A549 (cell line): ENCODE measurements at regions not wholly inside any gene's neighbourhood (a gene's known extent, or its start where the extent isn't known, plus 50 kb on each side); places are given as distances from the start of the nearest gene placed in this dataset.

Experiments used
- ATAC-seq, 2 experiments: fragments of 200-7000 bp in 1 of 2; fragments of >200 bp in 1 of 2; cut with Nextera tagmentation in 1 of 2; cut with Tn5 transposase in 1 of 2; 3 replicates each; pipeline versions ENCODE4 v1.8.0 to v1.9.1; 2018 to 2020; ENCODE audit warnings: mild to moderate bottlenecking in 1 of 2, moderate library complexity in 1 of 2
- CTCF ChIA-PET: fragments of 300-600 bp; sonication (Branson Sonifier 250); formaldehyde crosslinking; extraction: SDS; loops from one replicate; lab custom pipeline; 2021; ENCODE audit warnings: antibody characterized with exemption, inconsistent platforms; lab: Yijun Ruan, JAX
- POLR2A ChIA-PET: fragments of 350-600 bp; formaldehyde crosslinking; extraction: SDS; loops from one replicate; lab custom pipeline; 2021; ENCODE audit warnings: antibody characterized with exemption, inconsistent platforms; lab: Yijun Ruan, JAX
- DNase-seq, 2 experiments: peaks; one replicate each; pipeline versions ENCODE4 v3.0.0 to v3.0.0-alpha.2; 2011 to 2016; ENCODE audit warnings: low read depth in 1 of 2, low spot score in 1 of 2
- FAIRE-seq: peaks from 2 replicates; lab custom pipeline; 2011; peaks lifted over from hg19 to GRCh38; lab: Jason Lieb, UNC
- H3K27ac ChIP-seq, 2 experiments: fragments of >200 bp; sonication (Bioruptor Twin); formaldehyde crosslinking; 3 replicates each; pipeline ENCODE4 v1.5.1; 2016 to 2017
- H3K4me1 ChIP-seq: fragments of >200 bp; sonication (Bioruptor Twin); formaldehyde crosslinking; 3 replicates; pipeline ENCODE4 v1.6.1; 2016
- H3K4me2 ChIP-seq: fragments of >200 bp; sonication (Bioruptor Twin); formaldehyde crosslinking; 3 replicates; pipeline ENCODE4 v1.6.1; 2016
- H3K4me3 ChIP-seq: fragments of >200 bp; sonication (Bioruptor Twin); formaldehyde crosslinking; 3 replicates; pipeline ENCODE4 v1.5.1; 2016
- H3K9me3 ChIP-seq: fragments of >200 bp; sonication (Bioruptor Twin); formaldehyde crosslinking; 3 replicates; pipeline ENCODE4 v1.6.1; 2016
- FOSB ChIP-seq: fragments of 250-450 bp; sonication (Bioruptor Pico); IDR thresholded peaks from 2 replicates; pipeline ENCODE4 v1.5.0; 2020; ENCODE audit warnings: mild to moderate bottlenecking, moderate library complexity
- FOSL2 ChIP-seq, 2 experiments: fragments of 450-650 bp in 1 of 2; fragments of >200 bp in 1 of 2; sonication (Bioruptor Twin) in 1 of 2; formaldehyde crosslinking; IDR thresholded peaks; 2 replicates each; pipeline versions ENCODE4 v1.5.0 to v1.6.1; 2016 to 2020; ENCODE audit warnings: mild to moderate bottlenecking in 1 of 2, moderate library complexity in 1 of 2
- FOXS1 ChIP-seq: fragments of 250-450 bp; sonication (Bioruptor Pico); IDR thresholded peaks from 2 replicates; pipeline ENCODE4 v1.5.0; 2020; ENCODE audit warnings: mild to moderate bottlenecking, moderate library complexity
- HDAC2 ChIP-seq: fragments of 200-600 bp; sonication (generic); IDR thresholded peaks from 2 replicates; pipeline ENCODE4 v1.6.1; 2016
- JUN ChIP-seq, 2 experiments: fragments of >200 bp; sonication (Bioruptor Twin); formaldehyde crosslinking; IDR thresholded peaks; 2 replicates in 1 of 2; 3 replicates in 1 of 2; pipeline ENCODE4 v1.6.1; 2016 to 2017
- MAFK ChIP-seq: fragments of 450-650 bp; IDR thresholded peaks from 2 replicates; pipeline ENCODE4 v1.6.1; 2014; ENCODE audit not compliant: partially characterized antibody
- RFX5 ChIP-seq: fragments of 450-650 bp; IDR thresholded peaks from 2 replicates; pipeline ENCODE4 v1.7.1; 2014; ENCODE audit warnings: antibody characterized with exemption, mild to moderate bottlenecking, moderate library complexity
- TFCP2L1 ChIP-seq: fragments of 250-450 bp; sonication (Bioruptor Pico); IDR thresholded peaks from 2 replicates; pipeline ENCODE4 v1.5.0; 2021; ENCODE audit warnings: mild to moderate bottlenecking
- ZNF302 ChIP-seq: fragments of 250-450 bp; sonication (Bioruptor Pico); IDR thresholded peaks from 2 replicates; pipeline ENCODE4 v1.9.0; 2021; ENCODE audit warnings: inconsistent platforms, mild to moderate bottlenecking, moderate library complexity
- WGBS: methylation state at CpG from one replicate; pipeline ENCODE4 v1.1.6; 2017; ENCODE audit errors: missing lambda C conversion rate; 5-methylcytosine and 5-hydroxymethylcytosine counted together
- TF ChIP-seq, protein P1 (sequence below): fragments of 250-450 bp; sonication (Bioruptor Pico); IDR thresholded peaks from 2 replicates; pipeline ENCODE4 v1.5.0; 2020; ENCODE audit warnings: low read depth, mild to moderate bottlenecking, moderate library complexity
- TF ChIP-seq, protein P2 (sequence below): fragments of >200 bp; sonication (Bioruptor Twin); formaldehyde crosslinking; IDR thresholded peaks from 3 replicates; pipeline ENCODE4 v1.6.1; 2016
- TF ChIP-seq, protein P3 (sequence below): fragments of 250-450 bp; sonication (Bioruptor Pico); IDR thresholded peaks from 2 replicates; pipeline ENCODE4 v1.5.0; 2021; ENCODE audit warnings: mild to moderate bottlenecking, moderate library complexity, borderline replicate concordance

DNA sequence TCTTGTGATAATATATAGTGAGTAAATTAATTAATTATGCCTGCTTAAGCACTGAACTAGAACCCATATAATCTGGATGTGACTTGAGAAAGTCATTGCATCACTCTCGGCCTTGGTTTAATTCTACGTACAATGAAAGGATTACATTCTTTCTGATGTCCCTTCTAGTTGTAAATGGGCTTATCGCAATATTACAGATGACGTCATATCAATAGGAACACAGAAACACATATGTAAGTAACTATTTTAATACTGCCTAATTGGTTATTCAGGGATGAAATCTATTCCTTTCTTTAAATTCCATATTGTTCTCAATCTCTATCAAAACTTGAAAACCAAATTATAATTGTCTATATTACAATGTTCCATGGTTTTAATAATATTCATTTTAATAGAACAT is 504.6 kb downstream of the PRR32 start:
- no peak for TF ChIP-seq FOXS1 (CRISPR knock-in tag)
- TF ChIP-seq, protein P1, sequence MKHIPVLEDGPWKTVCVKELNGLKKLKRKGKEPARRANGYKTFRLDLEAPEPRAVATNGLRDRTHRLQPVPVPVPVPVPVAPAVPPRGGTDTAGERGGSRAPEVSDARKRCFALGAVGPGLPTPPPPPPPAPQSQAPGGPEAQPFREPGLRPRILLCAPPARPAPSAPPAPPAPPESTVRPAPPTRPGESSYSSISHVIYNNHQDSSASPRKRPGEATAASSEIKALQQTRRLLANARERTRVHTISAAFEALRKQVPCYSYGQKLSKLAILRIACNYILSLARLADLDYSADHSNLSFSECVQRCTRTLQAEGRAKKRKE (CRISPR knock-in tag) = no peak
- TF ChIP-seq, protein P2, sequence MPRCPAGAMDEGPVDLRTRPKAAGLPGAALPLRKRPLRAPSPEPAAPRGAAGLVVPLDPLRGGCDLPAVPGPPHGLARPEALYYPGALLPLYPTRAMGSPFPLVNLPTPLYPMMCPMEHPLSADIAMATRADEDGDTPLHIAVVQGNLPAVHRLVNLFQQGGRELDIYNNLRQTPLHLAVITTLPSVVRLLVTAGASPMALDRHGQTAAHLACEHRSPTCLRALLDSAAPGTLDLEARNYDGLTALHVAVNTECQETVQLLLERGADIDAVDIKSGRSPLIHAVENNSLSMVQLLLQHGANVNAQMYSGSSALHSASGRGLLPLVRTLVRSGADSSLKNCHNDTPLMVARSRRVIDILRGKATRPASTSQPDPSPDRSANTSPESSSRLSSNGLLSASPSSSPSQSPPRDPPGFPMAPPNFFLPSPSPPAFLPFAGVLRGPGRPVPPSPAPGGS = no peak
- no peak for TF ChIP-seq RFX5
- TF ChIP-seq JUN (IDR thresholded peaks at IDR 0.05) = no peak
- TF ChIP-seq FOSL2 (IDR thresholded peaks at IDR 0.05) = no peak
- no peak for TF ChIP-seq FOSL2 (CRISPR knock-in tag; IDR thresholded peaks at IDR 0.05)
- no peak for TF ChIP-seq HDAC2
- TF ChIP-seq, protein P3, sequence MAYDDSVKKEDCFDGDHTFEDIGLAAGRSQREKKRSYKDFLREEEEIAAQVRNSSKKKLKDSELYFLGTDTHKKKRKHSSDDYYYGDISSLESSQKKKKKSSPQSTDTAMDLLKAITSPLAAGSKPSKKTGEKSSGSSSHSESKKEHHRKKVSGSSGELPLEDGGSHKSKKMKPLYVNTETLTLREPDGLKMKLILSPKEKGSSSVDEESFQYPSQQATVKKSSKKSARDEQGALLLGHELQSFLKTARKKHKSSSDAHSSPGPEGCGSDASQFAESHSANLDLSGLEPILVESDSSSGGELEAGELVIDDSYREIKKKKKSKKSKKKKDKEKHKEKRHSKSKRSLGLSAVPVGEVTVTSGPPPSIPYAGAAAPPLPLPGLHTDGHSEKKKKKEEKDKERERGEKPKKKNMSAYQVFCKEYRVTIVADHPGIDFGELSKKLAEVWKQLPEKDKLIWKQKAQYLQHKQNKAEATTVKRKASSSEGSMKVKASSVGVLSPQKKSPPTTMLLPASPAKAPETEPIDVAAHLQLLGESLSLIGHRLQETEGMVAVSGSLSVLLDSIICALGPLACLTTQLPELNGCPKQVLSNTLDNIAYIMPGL = no peak
- no peak for TF ChIP-seq FOSB (CRISPR knock-in tag)
- no peak for TF ChIP-seq TFCP2L1 (CRISPR knock-in tag)
- no peak for TF ChIP-seq ZNF302 (CRISPR knock-in tag)
- TF ChIP-seq MAFK = no peak
- TF ChIP-seq, all 56 proteins: peak for 0
- H3K9me3 ChIP-seq = no peaks in the 10 kb centered on the region
- DNase-seq = no peak
- ChIA-PET CTCF (no interaction called here), POLR2A (no interaction called here)
- 50% methylated on average over 4 of the region's 4 CpGs for WGBS
- FAIRE-seq = no peak
- H3K4me2 ChIP-seq = no peak overlapping the region
- H3K27ac ChIP-seq = no peak overlapping the region
- H3K4me3 ChIP-seq = no peak overlapping the region
- no peaks in the 10 kb centered on the region for H3K4me1 ChIP-seq
- no peak for ATAC-seq
